HEK293 (cell line): ENCODE measurements at regions not wholly inside any gene's neighbourhood (a gene's known extent, or its start where the extent isn't known, plus 50 kb on each side); places are given as distances from the start of the nearest gene placed in this dataset.

Experiments
- CTCF ChIP-seq: fragments of 450-650 bp; formaldehyde crosslinking; IDR thresholded peaks from 2 replicates; pipeline ENCODE4 v1.5.1; 2016; ENCODE audit warnings: missing biosample characterization, missing genetic modification characterization
- REST ChIP-seq: fragments of 450-650 bp; formaldehyde crosslinking; IDR thresholded peaks from 2 replicates; pipeline ENCODE4 v1.5.1; 2016; ENCODE audit warnings: missing biosample characterization, missing genetic modification characterization
- SETDB1 ChIP-seq: IDR thresholded peaks from one replicate; pipeline ENCODE4 v1.6.1; 2017; ENCODE audit warnings: mild to moderate bottlenecking, low read length, moderate library complexity, mixed read lengths; ENCODE audit not compliant: insufficient read length
- TSHZ1 ChIP-seq: fragments of 450-650 bp; formaldehyde crosslinking; IDR thresholded peaks from 2 replicates; pipeline ENCODE4 v1.5.1; 2016; ENCODE audit warnings: missing biosample characterization, missing genetic modification characterization, borderline replicate concordance
- ZNF274 ChIP-seq, 2 experiments: fragments of 200-500 bp in 1 of 2; fragments of 450-650 bp in 1 of 2; sonication (Bioruptor generic) in 1 of 2; formaldehyde crosslinking in 1 of 2; IDR thresholded peaks; 2 replicates each; pipeline versions ENCODE4 v1.5.1 to v1.6.1; 2014 to 2016; ENCODE audit warnings: borderline replicate concordance in 1 of 2, inconsistent platforms in 1 of 2, low read length in 1 of 2, missing biosample characterization in 1 of 2, missing genetic modification characterization in 1 of 2
- ZNF514 ChIP-seq: fragments of 450-650 bp; formaldehyde crosslinking; IDR thresholded peaks from 2 replicates; pipeline ENCODE4 v1.5.1; 2016; ENCODE audit warnings: missing biosample characterization, missing genetic modification characterization
- ZNF830 ChIP-seq: fragments of 450-650 bp; IDR thresholded peaks from 2 replicates; pipeline ENCODE4 v1.5.0; 2018; ENCODE audit warnings: missing biosample characterization, missing genetic modification characterization, low read depth, mild to moderate bottlenecking, moderate library complexity

GRCh38 chr5:138658676-138659075, 83.5 kb upstream of the HSPA9 start:
- TF ChIP-seq CTCF (tag by site-specific recombination) (no peak), REST (tag by site-specific recombination) (no peak), TSHZ1 (no peak), ZNF274 (IDR thresholded peaks at IDR 0.05; ENCODE audit: low read length) (no peak), ZNF274 (tag by site-specific recombination; IDR thresholded peaks at IDR 0.05; ENCODE audit: borderline replicate concordance) (no peak), ZNF830 (no peak), SETDB1 (no peak), ZNF514 (tag by site-specific recombination) (no peak)
